Fibroblast of lung (primary cell): ENCODE measurements at regions not wholly inside any gene's neighbourhood (a gene's known extent, or its start where the extent isn't known, plus 50 kb on each side); places are given as distances from the start of the nearest gene placed in this dataset.
A peak's percentile ranks its signal among the peaks of the same experiment; 100 is the strongest.

ENCODE experiments used
- DNase-seq, 2 donors: peaks; one replicate each; pipeline versions ENCODE4 v3.0.0 to v3.0.0-alpha.2; 2010; ENCODE audit warnings: low read depth in 2 of 2
- H2AFZ ChIP-seq: 2 replicates; pipeline ENCODE4 v1.5.1; 2012; ENCODE audit warnings: low read length, control low read depth, inconsistent platforms
- H3K27ac ChIP-seq: 2 replicates; pipeline ENCODE4 v1.5.1; 2011; ENCODE audit warnings: low read length, control low read depth; ENCODE audit not compliant: insufficient read depth
- H3K27me3 ChIP-seq: 2 replicates; pipeline ENCODE4 v1.5.1; 2011; ENCODE audit warnings: mild to moderate bottlenecking, low read length; ENCODE audit not compliant: control insufficient read depth, insufficient read depth
- H3K36me3 ChIP-seq: 2 replicates; pipeline ENCODE4 v1.5.1; 2011; ENCODE audit warnings: low read length; ENCODE audit not compliant: control insufficient read depth, insufficient read depth
- H3K4me1 ChIP-seq: 2 replicates; pipeline ENCODE4 v1.5.1; 2011; ENCODE audit warnings: low read length; ENCODE audit not compliant: control insufficient read depth, insufficient read depth; ENCODE audit errors: extremely low read depth
- H3K4me2 ChIP-seq: 2 replicates; pipeline ENCODE4 v1.5.1; 2011; ENCODE audit warnings: low read length, control low read depth; ENCODE audit not compliant: insufficient read depth; ENCODE audit errors: extremely low read depth
- H3K4me3 ChIP-seq, 4 experiments: fragments of 200-600 bp in 1 of 4; sonication (generic) in 1 of 4; replicated peaks in 1 of 4; 2 replicates each; pipeline ENCODE4 v1.5.1; 2011 to 2016; ENCODE audit warnings: low read length in 4 of 4, low read depth in 3 of 4, mild to moderate bottlenecking in 3 of 4, control low read depth in 2 of 4, inconsistent platforms in 1 of 4, mixed read lengths in 1 of 4; ENCODE audit not compliant: insufficient read depth in 1 of 4; ENCODE audit errors: control extremely low read depth in 1 of 4
- H3K79me2 ChIP-seq: 2 replicates; pipeline ENCODE4 v1.5.1; 2012; ENCODE audit warnings: mild to moderate bottlenecking, low read length, inconsistent platforms; ENCODE audit not compliant: control insufficient read depth, insufficient read depth
- H3K9ac ChIP-seq: 2 replicates; pipeline ENCODE4 v1.5.1; 2011; ENCODE audit warnings: mild to moderate bottlenecking, low read length, control low read depth; ENCODE audit not compliant: insufficient read depth
- H3K9me3 ChIP-seq: 2 replicates; pipeline ENCODE4 v1.5.1; 2012; ENCODE audit warnings: low read depth, low read length; ENCODE audit not compliant: control insufficient read depth, insufficient read depth
- H4K20me1 ChIP-seq: 2 replicates; pipeline ENCODE4 v1.5.1; 2011; ENCODE audit warnings: low read length; ENCODE audit not compliant: control insufficient read depth, insufficient read depth; ENCODE audit errors: extremely low read depth
- EZH2 ChIP-seq: IDR thresholded peaks from 2 replicates; pipeline ENCODE4 v1.5.1; 2012; ENCODE audit warnings: low read length, control low read depth, mild to moderate bottlenecking; ENCODE audit errors: missing control alignments
- TF ChIP-seq, protein P1 (sequence below), 2 donors: IDR thresholded peaks in 1 of 2; conservative IDR thresholded peaks in 1 of 2; 1 replicate in 1 of 2; 2 replicates in 1 of 2; pipeline ENCODE4 v1.5.1; 2011 to 2012; ENCODE audit warnings: low read length in 2 of 2, control low read depth in 1 of 2, inconsistent platforms in 1 of 2, low read depth in 1 of 2, mild to moderate bottlenecking in 1 of 2

DNA sequence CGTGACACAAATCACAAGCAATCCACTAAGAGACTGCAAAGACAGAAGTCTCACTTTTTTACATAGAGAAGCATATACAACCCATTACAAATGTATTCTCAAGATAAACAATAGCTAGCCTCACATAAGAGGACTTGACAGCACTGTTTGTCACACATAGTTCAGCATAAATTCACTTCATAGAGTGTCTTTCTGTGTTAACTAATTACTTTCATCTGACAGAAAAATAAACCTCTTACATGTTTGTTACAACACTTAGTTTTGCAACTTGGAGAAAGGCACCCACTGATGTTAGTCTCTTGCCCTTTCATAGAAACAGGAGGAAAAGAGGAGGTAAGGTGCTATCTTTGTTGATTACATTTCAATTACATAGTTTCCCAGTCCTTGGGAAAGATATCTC, 2221.9 kb upstream of the RAG2 start:
- Histone ChIP-seq H3K79me2 (no peaks in the 10 kb centered on the region), H3K9ac (no peak overlapping the region), H3K4me3 (no peak overlapping the region), H3K9me3 (no peaks in the 10 kb centered on the region), H2AFZ (no peak overlapping the region), H3K36me3 (no peaks in the 10 kb centered on the region), H3K27me3 (no peaks in the 10 kb centered on the region), H4K20me1 (no peaks in the 10 kb centered on the region), H3K27ac (no peak overlapping the region), H3K4me2 (no peak overlapping the region), H3K4me1 (no peaks in the 10 kb centered on the region)
- DNase-seq, result no peak
- TF ChIP-seq, protein P1, sequence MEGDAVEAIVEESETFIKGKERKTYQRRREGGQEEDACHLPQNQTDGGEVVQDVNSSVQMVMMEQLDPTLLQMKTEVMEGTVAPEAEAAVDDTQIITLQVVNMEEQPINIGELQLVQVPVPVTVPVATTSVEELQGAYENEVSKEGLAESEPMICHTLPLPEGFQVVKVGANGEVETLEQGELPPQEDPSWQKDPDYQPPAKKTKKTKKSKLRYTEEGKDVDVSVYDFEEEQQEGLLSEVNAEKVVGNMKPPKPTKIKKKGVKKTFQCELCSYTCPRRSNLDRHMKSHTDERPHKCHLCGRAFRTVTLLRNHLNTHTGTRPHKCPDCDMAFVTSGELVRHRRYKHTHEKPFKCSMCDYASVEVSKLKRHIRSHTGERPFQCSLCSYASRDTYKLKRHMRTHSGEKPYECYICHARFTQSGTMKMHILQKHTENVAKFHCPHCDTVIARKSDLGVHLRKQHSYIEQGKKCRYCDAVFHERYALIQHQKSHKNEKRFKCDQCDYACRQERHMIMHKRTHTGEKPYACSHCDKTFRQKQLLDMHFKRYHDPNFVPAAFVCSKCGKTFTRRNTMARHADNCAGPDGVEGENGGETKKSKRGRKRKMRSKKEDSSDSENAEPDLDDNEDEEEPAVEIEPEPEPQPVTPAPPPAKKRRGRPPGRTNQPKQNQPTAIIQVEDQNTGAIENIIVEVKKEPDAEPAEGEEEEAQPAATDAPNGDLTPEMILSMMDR (conservative IDR thresholded peaks at IDR 0.05 in 1 of 2, IDR thresholded peaks at IDR 0.05 in 1 of 2; ENCODE audit: low read depth in 1 of 2, low read length in 2 of 2), result no peak
- TF ChIP-seq EZH2, result no peak

- Histone ChIP-seq H4K20me1 (no peaks in the 10 kb centered on the region), H2AFZ (no peak overlapping the region), H3K9me3 (no peaks in the 10 kb centered on the region), H3K9ac (no peak overlapping the region), H3K4me3 (no peak overlapping the region), H3K27me3 (no peaks in the 10 kb centered on the region), H3K79me2 (no peaks in the 10 kb centered on the region), H3K4me1 (no peaks in the 10 kb centered on the region), H3K36me3 (no peaks in the 10 kb centered on the region), H3K27ac (no peak overlapping the region), H3K4me2 (no peak overlapping the region)
- DNase-seq, result peak in 1 of 2 donors; percentile 37
- no peak for TF ChIP-seq EZH2
- TF ChIP-seq, protein P1 (conservative IDR thresholded peaks at IDR 0.05 in 1 of 2, IDR thresholded peaks at IDR 0.05 in 1 of 2; ENCODE audit: low read depth in 1 of 2, low read length in 2 of 2), result no peak
These were observed 2220.7 kb upstream of the RAG2 start for GRCh38 chr11:38818720-38819119.

DNA sequence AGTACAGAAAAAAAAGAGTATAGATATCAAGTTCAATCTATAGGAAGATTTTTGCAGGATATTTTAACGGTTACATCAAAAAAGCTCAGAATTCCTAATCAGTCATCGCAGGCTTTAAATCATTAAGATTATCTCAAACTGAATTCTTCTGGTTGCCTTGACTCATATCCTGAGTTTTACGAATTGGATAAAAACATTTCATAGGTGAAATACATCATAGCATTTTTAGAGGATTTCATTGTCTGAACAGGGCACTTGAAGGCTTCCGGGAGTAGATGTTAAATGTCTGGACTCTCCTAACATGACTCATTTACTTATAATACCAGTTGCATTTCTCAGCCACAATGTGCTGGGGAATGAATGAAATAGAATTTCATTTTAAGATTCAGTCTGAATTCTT, 2216.6 kb upstream of the RAG2 start:
- no peak overlapping the region for H2AFZ ChIP-seq
- H3K4me3 ChIP-seq, result no peak overlapping the region
- H3K4me1 ChIP-seq, result no peaks in the 10 kb centered on the region
- H3K9me3 ChIP-seq, result no peaks in the 10 kb centered on the region
- no peaks in the 10 kb centered on the region for H3K27me3 ChIP-seq
- no peak overlapping the region for H3K9ac ChIP-seq
- peak in 1 of 2 donors; percentile 92 for DNase-seq
- TF ChIP-seq, protein P1 (conservative IDR thresholded peaks at IDR 0.05 in 1 of 2, IDR thresholded peaks at IDR 0.05 in 1 of 2; ENCODE audit: low read depth in 1 of 2, low read length in 2 of 2), result no peak
- no peaks in the 10 kb centered on the region for H3K36me3 ChIP-seq
- no peaks in the 10 kb centered on the region for H3K79me2 ChIP-seq
- H4K20me1 ChIP-seq, result no peaks in the 10 kb centered on the region
- no peak overlapping the region for H3K27ac ChIP-seq
- no peak overlapping the region for H3K4me2 ChIP-seq
